Adipocyte (in vitro differentiated cells): ENCODE measurements at regions not wholly inside any gene's neighbourhood (a gene's known extent, or its start where the extent isn't known, plus 50 kb on each side); places are given as distances from the start of the nearest gene placed in this dataset.

Source experiments
- DNase-seq: peaks from one replicate; pipeline ENCODE4 v3.0.0-alpha.2; 2015; ENCODE audit warnings: low read depth
- H3K27me3 ChIP-seq: replicated peaks from 2 replicates; pipeline ENCODE4 v1.7.0; 2013; ENCODE audit warnings: mild to moderate bottlenecking, low read length, moderate library complexity; ENCODE audit not compliant: control insufficient read depth, insufficient read depth
- H3K36me3 ChIP-seq: 2 replicates; pipeline ENCODE4 v1.7.0; 2013; ENCODE audit warnings: low read length, mild to moderate bottlenecking, moderate library complexity; ENCODE audit not compliant: control insufficient read depth, insufficient read depth, severe bottlenecking
- H3K4me1 ChIP-seq: 2 replicates; pipeline ENCODE4 v1.7.0; 2013; ENCODE audit warnings: mild to moderate bottlenecking, low read length, moderate library complexity; ENCODE audit not compliant: control insufficient read depth, insufficient read depth
- H3K4me3 ChIP-seq: 2 replicates; pipeline ENCODE4 v1.7.0; 2013; ENCODE audit warnings: mild to moderate bottlenecking, low read length, moderate library complexity
- H3K9ac ChIP-seq: 2 replicates; pipeline ENCODE4 v1.7.0; 2013; ENCODE audit warnings: mild to moderate bottlenecking, low read length, moderate library complexity
- H3K9me3 ChIP-seq: 2 replicates; pipeline ENCODE4 v1.7.0; 2013; ENCODE audit warnings: mild to moderate bottlenecking, low read length, moderate library complexity; ENCODE audit not compliant: control insufficient read depth

GRCh38 chr5:96331210-96331609 is 101.8 kb downstream of the PCSK1 start:
- no peaks in the 10 kb centered on the region for H3K36me3 ChIP-seq
- peaks cover 61% of the 10 kb centered on the region for H3K4me1 ChIP-seq
- H3K9me3 ChIP-seq = no peaks in the 10 kb centered on the region
- H3K27me3 ChIP-seq = no peaks in the 10 kb centered on the region
- no peak overlapping the region for H3K4me3 ChIP-seq
- peak overlapping the region; percentile 73 for H3K9ac ChIP-seq
- peak; percentile 57 for DNase-seq

DNA sequence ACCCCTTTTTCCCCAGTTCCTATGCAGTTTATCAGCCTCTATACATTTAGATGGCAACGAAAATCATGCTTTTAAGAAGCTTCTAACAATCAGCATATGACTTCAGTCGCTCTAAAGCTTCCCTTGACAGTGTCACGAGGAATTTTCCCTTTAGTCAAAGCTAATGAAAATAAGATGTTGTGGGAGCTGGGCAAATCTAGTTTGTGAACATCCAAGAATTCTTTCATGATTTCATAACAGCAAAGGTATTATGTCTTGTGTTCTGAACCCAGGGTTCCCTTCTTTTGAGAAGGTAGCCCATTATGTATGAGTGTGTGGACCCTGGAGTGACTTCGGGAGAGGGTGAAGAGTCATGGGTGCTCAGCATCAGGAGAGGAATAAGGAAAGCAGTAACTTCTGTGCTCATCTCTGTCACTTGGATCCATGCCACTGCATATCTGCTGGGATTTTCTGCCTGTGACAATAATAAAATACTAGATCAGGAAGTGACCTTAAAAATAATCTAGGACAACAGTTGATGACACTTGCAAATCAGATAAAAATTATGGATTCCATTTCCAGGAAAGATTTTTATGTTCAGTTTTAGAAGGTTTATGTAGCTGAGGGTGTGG is 102.4 kb downstream of the PCSK1 start:
- DNase-seq = peak; percentile 33
- no peaks in the 10 kb centered on the region for H3K36me3 ChIP-seq
- H3K9me3 ChIP-seq = no peaks in the 10 kb centered on the region
- H3K9ac ChIP-seq = peak overlapping the region; percentile 73
- H3K27me3 ChIP-seq = no peaks in the 10 kb centered on the region
- H3K4me3 ChIP-seq = no peak overlapping the region
- H3K4me1 ChIP-seq = peaks cover 55% of the 10 kb centered on the region

DNA sequence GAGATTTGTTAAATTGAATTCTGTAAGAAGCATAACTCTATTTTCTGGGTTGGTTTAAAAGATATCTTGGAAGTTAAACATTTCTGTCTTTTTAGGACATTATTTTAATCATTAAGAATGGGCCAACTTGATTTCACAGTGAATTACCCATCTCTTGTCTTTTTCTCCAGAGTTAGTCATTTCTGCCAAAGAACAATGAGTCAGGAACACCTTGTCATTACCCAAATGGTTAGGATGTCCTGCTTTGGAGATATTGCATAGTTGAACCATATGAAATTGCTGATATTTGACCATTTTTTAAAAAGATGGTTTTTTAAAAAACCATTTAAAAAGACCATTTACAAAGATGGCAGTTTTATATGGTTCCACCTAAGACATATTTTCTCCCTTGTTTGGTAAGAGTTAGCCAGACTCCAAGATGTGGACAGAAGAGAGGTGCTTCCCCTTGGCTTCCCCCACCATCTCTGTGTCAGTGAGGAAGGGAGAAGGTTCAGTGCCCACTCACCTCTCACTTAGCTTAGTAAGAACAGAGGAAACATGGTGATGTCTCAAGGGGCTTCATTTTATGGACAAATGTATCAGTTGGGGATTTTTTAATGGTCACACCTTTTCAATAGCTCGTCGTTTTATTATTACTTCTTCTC is 103.0 kb downstream of the PCSK1 start:
- no peaks in the 10 kb centered on the region for H3K9me3 ChIP-seq
- DNase-seq = no peak
- H3K27me3 ChIP-seq = no peaks in the 10 kb centered on the region
- no peak overlapping the region for H3K4me3 ChIP-seq
- peak overlapping the region; percentile 73 for H3K9ac ChIP-seq
- no peaks in the 10 kb centered on the region for H3K36me3 ChIP-seq
- H3K4me1 ChIP-seq = peaks cover 50% of the 10 kb centered on the region

DNA sequence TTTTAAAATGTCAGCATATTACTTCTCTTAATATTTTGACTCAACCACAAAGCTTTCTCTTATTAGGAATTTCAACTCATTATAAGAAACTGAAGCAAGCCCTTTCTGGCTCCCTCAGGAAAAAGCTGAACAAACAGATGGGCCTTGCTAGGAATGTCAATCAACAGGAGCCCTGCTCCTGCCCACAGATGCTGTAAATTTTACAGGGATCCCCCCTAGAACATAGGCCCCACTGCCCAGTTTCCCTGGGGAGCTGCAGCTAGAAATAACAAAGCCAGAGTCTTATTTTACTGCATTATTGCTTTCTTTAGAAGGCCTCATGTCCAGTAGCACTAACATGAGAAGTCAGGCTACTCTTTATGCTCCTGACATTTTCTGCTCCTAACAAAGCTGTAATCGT is 103.8 kb downstream of the PCSK1 start:
- H3K4me3 ChIP-seq = no peak overlapping the region
- no peaks in the 10 kb centered on the region for H3K9me3 ChIP-seq
- H3K27me3 ChIP-seq = no peaks in the 10 kb centered on the region
- H3K36me3 ChIP-seq = no peaks in the 10 kb centered on the region
- H3K9ac ChIP-seq = peak overlapping the region; percentile 60
- H3K4me1 ChIP-seq = peaks cover 57% of the 10 kb centered on the region
- DNase-seq = peak; percentile 10

DNA sequence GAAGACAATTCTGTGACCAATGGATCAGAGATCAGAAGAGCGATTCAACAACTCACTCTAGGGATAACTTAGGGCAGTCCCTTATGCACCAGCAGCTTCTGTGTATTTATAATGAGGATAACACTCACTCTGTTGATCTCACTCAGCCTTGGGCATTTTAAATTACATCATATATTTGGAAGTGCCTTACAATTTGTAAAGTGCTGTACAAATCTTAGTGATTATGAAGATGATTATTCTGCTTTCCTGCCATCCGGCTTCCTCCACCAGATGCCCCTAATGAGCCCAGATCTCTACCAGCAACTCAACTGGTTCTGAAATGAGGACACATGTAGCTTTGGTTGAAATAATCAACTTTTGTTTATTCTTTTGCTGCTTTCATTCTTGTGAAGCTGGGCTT is 105.3 kb downstream of the PCSK1 start:
- Histone ChIP-seq H3K27me3 (no peaks in the 10 kb centered on the region), H3K9me3 (no peaks in the 10 kb centered on the region), H3K36me3 (no peaks in the 10 kb centered on the region), H3K9ac (no peak overlapping the region), H3K4me3 (no peak overlapping the region), H3K4me1 (peaks cover 54% of the 10 kb centered on the region)
- peak; percentile 34 for DNase-seq

- Histone ChIP-seq H3K4me1 (peaks cover 55% of the 10 kb centered on the region), H3K9ac (no peak overlapping the region), H3K4me3 (no peak overlapping the region), H3K9me3 (no peaks in the 10 kb centered on the region), H3K36me3 (no peaks in the 10 kb centered on the region), H3K27me3 (no peaks in the 10 kb centered on the region)
- DNase-seq = no peak
Measured at GRCh38 chr5:96326902-96327301, 106.1 kb downstream of the PCSK1 start.

GRCh38 chr5:96324708-96325107 is 108.3 kb downstream of the PCSK1 start:
- DNase-seq = peak; percentile 64
- Histone ChIP-seq H3K4me1 (peaks cover 49% of the 10 kb centered on the region), H3K4me3 (no peak overlapping the region), H3K36me3 (no peaks in the 10 kb centered on the region), H3K9ac (peak overlapping the region; percentile 10), H3K27me3 (no peaks in the 10 kb centered on the region), H3K9me3 (no peaks in the 10 kb centered on the region)

- DNase-seq = no peak
- peak overlapping the region; percentile 8 for H3K9ac ChIP-seq
- no peaks in the 10 kb centered on the region for H3K9me3 ChIP-seq
- no peaks in the 10 kb centered on the region for H3K27me3 ChIP-seq
- H3K4me1 ChIP-seq = peaks cover 47% of the 10 kb centered on the region
- no peak overlapping the region for H3K4me3 ChIP-seq
- H3K36me3 ChIP-seq = no peaks in the 10 kb centered on the region
Measured at GRCh38 chr5:96322865-96323264, 110.2 kb downstream of the PCSK1 start.

DNA sequence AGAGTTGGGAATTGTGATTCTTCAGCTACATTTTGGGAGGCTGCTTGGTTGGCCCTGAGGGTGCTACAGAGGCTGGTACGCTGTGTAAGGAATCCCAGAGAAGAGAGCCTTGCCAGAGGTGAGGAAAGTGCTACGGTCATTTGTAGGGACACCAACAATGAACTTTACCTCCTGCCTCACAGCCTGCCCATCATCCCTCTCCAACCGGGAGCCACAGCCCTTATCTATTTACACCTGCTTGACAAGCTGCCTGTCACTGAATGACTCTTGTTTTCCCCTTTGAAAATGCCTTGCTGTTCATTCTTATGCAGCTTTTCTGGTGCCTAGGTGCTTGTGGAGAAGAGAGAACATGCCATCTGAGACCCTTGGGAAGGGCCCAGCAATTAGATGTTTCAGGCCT is 110.8 kb downstream of the PCSK1 start:
- peak overlapping the region; percentile 70 for H3K9ac ChIP-seq
- no peaks in the 10 kb centered on the region for H3K36me3 ChIP-seq
- H3K27me3 ChIP-seq = no peaks in the 10 kb centered on the region
- no peaks in the 10 kb centered on the region for H3K9me3 ChIP-seq
- peaks cover 52% of the 10 kb centered on the region for H3K4me1 ChIP-seq
- H3K4me3 ChIP-seq = no peak overlapping the region
- no peak for DNase-seq

DNA sequence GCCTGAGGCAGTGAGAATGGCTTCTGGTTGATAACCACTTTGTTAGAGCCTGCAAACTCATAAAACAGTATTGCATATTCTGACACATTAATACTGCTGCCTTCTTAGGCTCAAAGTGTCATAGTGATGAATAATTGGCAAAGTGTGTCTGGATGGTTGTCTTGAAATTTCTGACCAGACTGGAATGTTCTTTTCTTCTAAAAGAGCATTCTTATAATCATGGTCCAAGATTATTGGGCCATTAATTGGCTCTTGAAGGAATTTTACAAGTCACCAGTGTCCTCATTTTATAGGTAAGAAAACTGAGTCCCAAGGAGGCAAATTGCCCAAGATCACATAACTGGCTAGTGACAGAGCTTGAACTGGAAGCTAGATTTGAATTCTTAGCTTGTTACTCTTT is 111.7 kb downstream of the PCSK1 start:
- Histone ChIP-seq H3K4me3 (no peak overlapping the region), H3K27me3 (no peaks in the 10 kb centered on the region), H3K36me3 (no peaks in the 10 kb centered on the region), H3K9ac (peak overlapping the region; percentile 76), H3K9me3 (no peaks in the 10 kb centered on the region), H3K4me1 (peaks cover 57% of the 10 kb centered on the region)
- DNase-seq = peak; percentile 24

GRCh38 chr5:96320797-96321196 is 112.3 kb downstream of the PCSK1 start:
- DNase-seq = no peak
- H3K4me3 ChIP-seq = no peak overlapping the region
- peak overlapping the region; percentile 76 for H3K9ac ChIP-seq
- no peaks in the 10 kb centered on the region for H3K36me3 ChIP-seq
- peaks cover 60% of the 10 kb centered on the region for H3K4me1 ChIP-seq
- H3K9me3 ChIP-seq = no peaks in the 10 kb centered on the region
- no peaks in the 10 kb centered on the region for H3K27me3 ChIP-seq
